ENCODE measurements at regions not wholly inside any gene's neighbourhood (a gene's known extent, or its start where the extent isn't known, plus 50 kb on each side); places are given as distances from the start of the nearest gene placed in this dataset.
"Not testable (repeated sequence)": the region's sequence is repeated elsewhere in the genome, so short reads cannot be mapped to it uniquely, and the experiment has no call there.

DNA sequence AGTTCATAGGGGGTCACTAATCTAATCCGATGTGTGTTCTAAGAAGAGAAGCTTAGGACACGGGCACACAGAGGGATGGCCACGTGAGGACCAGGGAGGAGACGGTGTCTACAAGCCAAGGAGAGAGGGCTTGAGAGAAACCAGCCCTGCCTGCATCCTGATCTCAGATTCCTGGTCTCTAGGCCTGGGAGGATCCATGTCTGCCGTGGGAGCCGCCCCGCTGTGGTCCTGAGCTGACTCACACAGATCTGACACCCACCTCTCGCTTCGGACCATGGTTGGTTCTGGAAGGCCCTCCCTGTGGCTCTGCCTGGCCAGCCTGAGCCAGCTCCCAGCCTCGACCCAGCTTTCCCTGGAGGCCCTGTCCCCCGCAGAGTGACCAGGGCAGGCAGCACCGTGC, 136.2 kb downstream of the TMEM121 start:
- DNase-seq: not testable (repeated sequence)

DNA sequence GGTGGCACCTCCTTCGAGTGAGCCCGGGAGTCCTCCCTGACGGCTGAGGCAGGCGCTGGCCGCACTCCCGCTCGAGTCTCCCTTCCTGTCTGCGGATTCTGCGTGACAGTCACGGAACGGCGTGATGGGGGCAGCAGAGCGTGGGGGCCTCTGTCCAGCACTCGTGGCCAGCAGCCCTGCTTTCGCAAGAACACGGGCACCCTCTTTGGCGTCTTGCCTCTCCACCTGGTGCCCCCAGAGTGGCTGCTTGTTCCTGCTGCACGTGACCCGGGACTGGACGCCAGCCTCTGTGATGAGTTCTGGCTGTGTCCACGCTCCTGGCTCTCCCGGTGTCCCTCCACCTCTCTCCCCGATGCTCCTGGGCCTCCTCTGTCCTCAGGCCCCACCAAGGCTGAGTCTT, 136.9 kb downstream of the TMEM121 start:
- not testable (repeated sequence) for DNase-seq

DNA sequence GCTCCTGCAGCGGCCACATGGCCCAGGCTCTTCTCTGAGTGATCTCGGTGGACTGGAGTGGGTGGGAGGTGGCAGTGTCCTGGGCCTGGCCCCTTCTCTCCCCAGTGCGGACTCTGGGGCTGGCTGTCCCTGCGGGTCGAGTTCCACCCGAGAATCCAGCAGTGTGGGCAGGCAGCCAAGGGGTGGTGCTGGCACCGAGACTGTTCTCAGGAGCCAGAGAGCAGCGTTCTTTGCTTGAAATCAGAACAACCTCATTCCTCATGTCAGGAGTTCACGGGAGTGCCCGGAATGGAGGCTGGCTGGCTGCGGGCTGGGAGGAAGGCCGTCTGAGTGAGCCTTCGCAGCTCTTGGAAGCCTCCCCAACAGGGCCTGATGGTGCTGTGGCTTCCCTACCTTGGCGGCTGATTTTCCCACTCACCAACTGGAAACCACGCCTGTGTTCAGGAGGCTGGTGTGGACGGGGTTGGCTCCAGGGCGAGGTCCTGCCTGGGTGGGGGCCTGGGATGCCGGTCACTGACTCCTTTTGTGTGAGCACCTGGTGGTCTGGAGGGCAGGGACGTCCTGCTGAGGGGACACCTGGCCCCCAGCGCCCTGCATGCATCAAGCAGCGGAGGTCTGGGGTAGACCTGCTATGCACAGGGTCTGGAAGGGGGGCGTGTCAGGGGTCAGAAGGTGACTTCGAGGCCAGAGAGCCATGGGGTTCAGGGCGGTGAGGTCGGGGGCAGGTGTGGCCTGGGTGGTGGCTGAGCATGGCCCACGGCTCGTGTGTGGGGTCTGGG, 137.6 kb downstream of the TMEM121 start:
- not testable (repeated sequence) for DNase-seq

DNA sequence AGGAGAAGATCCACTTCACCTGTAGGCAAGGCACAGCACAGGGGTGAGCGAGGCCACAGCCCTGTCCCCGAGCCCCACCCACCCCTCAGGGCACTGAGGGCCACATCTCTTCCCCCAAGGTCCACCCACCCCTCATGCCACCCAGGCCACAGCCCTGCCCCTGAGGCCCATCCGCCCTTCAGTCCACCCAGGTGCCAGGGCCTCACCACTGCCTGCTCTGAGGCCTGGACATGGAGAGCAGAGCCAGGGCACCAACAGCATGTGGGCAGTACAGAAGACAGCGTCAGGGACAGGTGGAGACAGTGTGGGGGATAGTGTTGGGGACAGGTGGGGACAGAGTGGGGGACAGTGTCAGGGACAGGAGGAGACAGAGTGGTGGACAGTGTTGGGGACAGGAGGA, 138.3 kb downstream of the TMEM121 start:
- DNase-seq: no peak

GRCh38 chr14:105665247-105665950, 139.0 kb downstream of the TMEM121 start:
- no peak for DNase-seq

GRCh38 chr14:105665951-105666277, 139.5 kb downstream of the TMEM121 start:
- no peak for DNase-seq

DNA sequence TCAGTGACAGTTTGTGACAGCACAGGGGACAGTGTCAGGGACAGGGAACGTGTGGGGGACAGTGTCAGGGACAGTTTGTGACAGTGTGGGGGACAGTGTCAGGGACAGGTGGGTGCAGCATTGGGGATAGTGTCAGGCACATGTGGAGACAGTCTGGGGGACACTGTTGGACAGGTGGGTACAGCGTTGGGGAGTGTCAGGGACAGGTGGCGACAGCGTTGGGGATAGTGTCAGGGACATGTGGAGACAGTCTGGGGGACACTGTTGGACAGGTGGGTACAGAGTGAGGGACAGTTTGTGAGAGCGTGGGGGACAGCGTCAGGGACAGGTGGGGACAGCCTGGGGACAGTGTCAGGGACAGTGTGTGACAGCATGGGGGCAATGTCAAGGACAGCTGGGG, 140.0 kb downstream of the TMEM121 start:
- DNase-seq: no peak

GRCh38 chr14:105666991-105667662, 140.7 kb downstream of the TMEM121 start:
- DNase-seq: not testable (repeated sequence)

DNA sequence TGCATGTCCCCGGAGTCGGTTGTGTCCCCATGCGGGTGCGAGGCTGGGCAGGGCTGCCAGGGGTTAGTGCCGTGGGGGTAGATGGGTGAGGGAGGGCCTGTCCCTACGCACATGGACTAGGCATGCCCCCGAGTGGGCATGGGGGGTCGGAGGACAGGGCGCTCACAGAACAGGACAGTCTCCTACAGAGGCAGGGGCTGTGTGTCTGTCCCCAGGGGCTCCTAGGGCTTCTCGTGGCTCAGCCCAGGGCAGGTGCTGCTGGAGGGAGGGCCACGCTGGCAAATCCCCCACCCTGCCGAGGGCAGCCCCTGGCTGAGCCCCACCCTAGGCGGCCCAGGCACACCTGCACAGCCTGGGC, 141.3 kb downstream of the TMEM121 start:
- not testable (repeated sequence) for DNase-seq

GRCh38 chr14:105668021-105668420, 141.6 kb downstream of the TMEM121 start:
- not testable (repeated sequence) for DNase-seq

DNA sequence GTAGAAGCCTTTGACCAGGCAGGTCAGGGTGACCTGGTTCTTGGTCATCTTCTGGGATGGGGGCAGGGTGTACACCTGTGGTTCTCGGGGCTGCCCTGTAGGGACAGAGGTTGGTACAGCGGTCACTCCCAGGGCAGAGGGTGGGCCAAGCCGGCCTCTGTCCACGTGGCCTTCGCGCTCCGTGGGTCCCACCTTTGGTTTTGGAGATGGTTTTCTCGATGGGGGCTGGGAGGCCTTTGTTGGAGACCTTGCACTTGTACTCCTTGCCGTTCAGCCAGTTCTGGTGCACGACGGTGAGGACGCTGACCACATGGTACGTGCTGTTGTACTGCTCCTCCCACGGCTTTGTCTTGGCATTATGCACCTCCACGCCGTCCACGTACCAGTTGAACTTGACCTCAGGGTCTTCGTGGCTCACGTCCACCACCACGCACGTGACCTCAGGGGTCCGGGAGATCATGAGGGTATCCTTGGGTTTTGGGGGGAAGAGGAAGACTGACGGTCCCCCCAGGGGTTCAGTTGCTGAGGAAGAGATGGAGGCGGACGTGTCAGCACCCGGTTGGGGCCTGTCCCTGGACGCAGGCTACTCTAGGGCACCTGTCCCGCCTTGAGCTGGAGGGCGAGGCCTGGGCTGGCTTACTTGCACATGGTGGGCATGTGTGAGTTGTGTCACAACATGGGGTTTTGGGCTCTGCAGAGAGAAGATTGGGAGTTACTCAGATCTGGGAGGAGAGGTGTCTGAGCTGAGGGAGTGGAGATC, 142.3 kb downstream of the TMEM121 start:
- DNase-seq: not testable (repeated sequence)

DNA sequence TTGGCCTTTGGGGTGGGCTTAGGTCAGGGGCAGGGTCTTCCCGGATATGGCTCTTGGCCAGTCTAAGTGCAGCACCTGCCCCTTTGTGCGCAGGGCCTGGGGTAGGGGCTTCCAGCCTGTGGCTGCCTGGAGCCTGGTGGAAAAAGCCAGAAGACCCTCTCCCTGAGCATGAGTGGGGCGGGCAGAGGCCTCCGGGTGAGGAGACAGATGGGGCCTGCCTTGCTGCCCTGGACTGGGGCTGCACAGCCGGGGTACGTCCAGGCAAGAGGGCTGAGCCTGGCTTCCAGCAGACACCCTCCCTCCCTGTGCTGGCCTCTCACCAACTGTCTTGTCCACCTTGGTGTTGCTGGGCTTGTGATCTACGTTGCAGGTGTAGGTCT, 142.8 kb downstream of the TMEM121 start:
- not testable (repeated sequence) for DNase-seq

GRCh38 chr14:105669646-105670045, 143.3 kb downstream of the TMEM121 start:
- DNase-seq: not testable (repeated sequence)

- not testable (repeated sequence) for DNase-seq
These were observed 146.2 kb downstream of the TMEM121 start for GRCh38 chr14:105672450-105673200.

DNA sequence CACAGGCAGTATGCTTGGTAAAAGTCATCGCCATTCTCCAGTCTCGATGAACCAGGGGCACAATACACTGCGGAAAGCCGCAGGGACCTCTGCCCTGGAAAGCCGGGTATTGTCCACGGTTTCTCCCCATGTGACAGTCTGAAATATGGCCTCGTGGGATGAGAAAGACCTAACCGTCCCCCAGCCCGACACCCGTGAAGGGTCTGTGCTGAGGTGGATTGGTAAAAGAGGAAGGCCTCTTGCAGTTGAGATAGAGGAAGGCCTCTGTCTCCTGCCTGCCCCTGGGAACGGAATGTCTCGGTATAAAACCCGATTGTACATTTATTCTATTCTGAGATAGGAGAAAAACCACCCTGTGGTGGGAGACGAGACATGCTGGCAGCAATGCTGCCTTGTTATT, 149.1 kb downstream of the TMEM121 start:
- DNase-seq: not testable (repeated sequence)

DNA sequence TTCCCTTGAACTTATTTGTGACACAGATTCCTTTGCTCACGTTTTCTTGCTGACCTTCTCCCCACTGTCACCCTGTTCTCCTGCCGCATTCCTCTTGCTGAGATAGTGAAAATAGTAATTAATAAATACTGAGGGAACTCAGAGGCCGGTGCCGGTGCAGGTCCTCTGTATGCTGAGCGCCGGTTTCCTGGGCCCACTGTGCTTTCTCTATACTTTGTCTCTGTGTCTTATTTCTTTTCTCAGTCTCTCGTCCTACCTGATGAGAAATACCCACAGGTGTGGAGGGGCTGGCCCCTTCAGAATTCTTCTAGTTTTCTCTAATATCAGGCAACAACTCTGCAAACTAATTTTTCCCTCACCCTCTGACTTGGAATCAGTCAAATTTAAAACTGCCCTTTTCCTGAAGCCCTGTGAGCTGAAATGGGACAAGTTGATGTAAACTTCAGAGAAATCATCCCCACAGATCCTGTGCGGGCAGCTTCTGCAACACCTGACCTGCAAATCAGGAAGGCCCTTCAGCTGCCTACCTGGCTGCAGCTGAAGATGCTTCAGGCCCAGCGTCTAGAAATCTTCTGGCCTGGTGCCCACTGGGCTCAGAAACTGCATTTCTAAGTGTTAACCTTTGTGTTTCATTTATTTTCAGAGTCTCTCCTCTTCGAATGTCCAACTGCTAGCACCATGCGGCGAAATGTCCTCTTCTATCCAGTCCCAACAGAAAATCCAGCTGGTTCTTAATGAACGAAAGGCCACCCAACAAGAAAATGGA, 149.7 kb downstream of the TMEM121 start:
- not testable (repeated sequence) for DNase-seq

- DNase-seq: not testable (repeated sequence)
These were observed 151.7 kb downstream of the TMEM121 start for GRCh38 chr14:105678057-105678456.

DNA sequence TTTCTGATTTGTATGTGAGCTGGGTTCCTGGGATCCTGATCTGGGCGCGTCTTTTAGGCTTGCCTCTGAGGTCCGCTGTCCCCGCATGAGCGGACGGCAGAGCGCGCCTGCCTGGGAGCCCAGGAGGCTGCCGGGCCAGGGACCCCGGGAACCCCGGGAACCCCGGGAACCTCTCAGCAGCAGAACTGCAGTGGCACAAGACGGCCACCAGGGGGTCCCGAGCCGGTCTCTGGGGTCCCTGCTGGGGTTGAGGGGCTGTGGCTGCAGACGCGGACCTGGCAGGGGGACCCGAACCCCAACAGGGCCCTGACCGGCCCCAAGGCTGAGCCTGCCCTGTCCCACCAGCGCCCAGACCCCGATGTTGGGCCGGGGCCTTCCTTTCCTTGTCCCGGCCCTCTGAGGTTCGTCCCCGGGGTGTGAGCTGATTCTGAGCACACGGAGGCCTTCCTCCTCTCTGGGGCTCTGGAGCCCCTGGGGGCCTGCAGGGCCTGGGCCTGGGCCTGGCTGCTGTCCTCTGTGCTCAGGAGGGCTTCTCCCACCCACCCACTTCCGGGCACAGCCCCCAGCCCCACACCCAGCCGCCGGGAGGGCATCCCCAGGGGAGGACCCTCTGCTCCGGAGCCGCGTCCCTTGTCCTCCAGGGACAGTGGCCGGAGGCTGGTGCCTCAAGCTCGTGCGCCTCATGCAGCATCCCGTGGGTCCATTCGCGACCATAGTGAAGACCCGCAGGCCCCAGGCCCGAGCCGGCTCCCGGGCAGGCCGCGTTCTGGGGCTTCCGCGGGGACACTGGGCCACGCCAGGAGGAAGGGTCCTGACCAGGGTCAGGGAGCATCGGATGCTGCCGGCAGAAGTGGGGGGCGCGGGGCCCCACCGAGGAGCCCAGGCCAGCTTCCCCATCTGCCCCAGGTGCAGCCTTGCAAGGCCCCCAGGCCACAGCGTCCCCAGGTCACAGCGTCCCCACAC, 152.9 kb downstream of the TMEM121 start:
- not testable (repeated sequence) for DNase-seq

DNA sequence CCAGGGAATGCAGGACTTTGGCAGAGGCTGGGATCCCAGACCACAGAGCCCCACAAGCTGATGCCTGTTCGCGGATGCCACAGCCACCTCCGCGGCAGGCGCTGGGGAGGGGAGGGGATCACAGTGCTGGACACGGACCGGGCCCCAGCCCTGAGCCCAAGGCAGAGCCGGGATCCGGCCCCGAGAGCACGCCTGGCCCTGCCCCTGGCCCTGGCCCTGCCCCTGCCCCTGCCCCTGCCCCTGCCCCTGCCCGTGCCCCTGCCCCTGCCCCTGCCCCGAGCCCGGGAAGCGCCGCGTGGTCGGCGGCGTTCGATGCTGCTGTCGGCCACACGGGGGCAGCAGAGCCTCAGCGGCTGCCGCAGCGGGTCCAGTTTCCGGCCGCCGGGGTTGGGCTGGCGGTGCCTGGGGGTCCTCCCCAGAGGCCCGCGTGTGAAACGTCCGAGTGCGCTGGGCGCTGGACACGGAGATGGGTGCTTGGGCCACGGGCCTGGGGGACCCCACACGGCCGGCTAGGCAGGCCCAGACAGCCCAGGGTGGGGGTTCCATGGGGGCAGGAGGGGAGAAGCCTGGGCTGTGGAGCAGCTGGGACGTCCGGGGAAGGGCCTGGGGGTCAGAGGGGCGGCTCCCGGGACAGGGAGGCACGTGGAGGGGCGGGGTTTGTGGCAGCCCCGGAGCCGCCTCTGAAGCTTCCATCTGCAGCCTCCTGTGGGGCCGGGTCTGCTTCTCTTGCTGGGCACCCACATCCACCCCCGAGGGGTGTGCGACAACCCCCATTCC, 153.8 kb downstream of the TMEM121 start:
- DNase-seq: not testable (repeated sequence)

- not testable (repeated sequence) for DNase-seq
These were observed 154.3 kb downstream of the TMEM121 start for GRCh38 chr14:105680736-105681098.
